A549 (cell line): ENCODE measurements at regions not wholly inside any gene's neighbourhood (a gene's known extent, or its start where the extent isn't known, plus 50 kb on each side); places are given as distances from the start of the nearest gene placed in this dataset.

Experiments
- ATAC-seq, 2 experiments: fragments of 200-7000 bp in 1 of 2; fragments of >200 bp in 1 of 2; cut with Nextera tagmentation in 1 of 2; cut with Tn5 transposase in 1 of 2; 3 replicates each; pipeline versions ENCODE4 v1.8.0 to v1.9.1; 2018 to 2020; ENCODE audit warnings: mild to moderate bottlenecking in 1 of 2, moderate library complexity in 1 of 2
- CTCF ChIA-PET: fragments of 300-600 bp; sonication (Branson Sonifier 250); formaldehyde crosslinking; extraction: SDS; loops from one replicate; lab custom pipeline; 2021; ENCODE audit warnings: antibody characterized with exemption, inconsistent platforms; lab: Yijun Ruan, JAX
- POLR2A ChIA-PET: fragments of 350-600 bp; formaldehyde crosslinking; extraction: SDS; loops from one replicate; lab custom pipeline; 2021; ENCODE audit warnings: antibody characterized with exemption, inconsistent platforms; lab: Yijun Ruan, JAX
- DNase-seq, 2 experiments: peaks; one replicate each; pipeline versions ENCODE4 v3.0.0 to v3.0.0-alpha.2; 2011 to 2016; ENCODE audit warnings: low read depth in 1 of 2, low spot score in 1 of 2
- FAIRE-seq: peaks from 2 replicates; lab custom pipeline; 2011; peaks lifted over from hg19 to GRCh38; lab: Jason Lieb, UNC
- H3K27ac ChIP-seq, 2 experiments: fragments of >200 bp; sonication (Bioruptor Twin); formaldehyde crosslinking; 3 replicates each; pipeline ENCODE4 v1.5.1; 2016 to 2017
- H3K4me1 ChIP-seq: fragments of >200 bp; sonication (Bioruptor Twin); formaldehyde crosslinking; 3 replicates; pipeline ENCODE4 v1.6.1; 2016
- H3K4me2 ChIP-seq: fragments of >200 bp; sonication (Bioruptor Twin); formaldehyde crosslinking; 3 replicates; pipeline ENCODE4 v1.6.1; 2016
- H3K4me3 ChIP-seq: fragments of >200 bp; sonication (Bioruptor Twin); formaldehyde crosslinking; 3 replicates; pipeline ENCODE4 v1.5.1; 2016
- H3K9me3 ChIP-seq: fragments of >200 bp; sonication (Bioruptor Twin); formaldehyde crosslinking; 3 replicates; pipeline ENCODE4 v1.6.1; 2016
- CEBPB ChIP-seq, 2 experiments: fragments of >200 bp in 1 of 2; sonication (Bioruptor Twin) in 1 of 2; formaldehyde crosslinking in 1 of 2; IDR thresholded peaks; 2 replicates each; pipeline ENCODE4 v1.6.1; 2012 to 2016
- CHD2 ChIP-seq: fragments of 150-350 bp; IDR thresholded peaks from 2 replicates; pipeline ENCODE4 v1.6.1; 2014; ENCODE audit warnings: low read length; ENCODE audit not compliant: partially characterized antibody
- CHD4 ChIP-seq: fragments of 200-600 bp; sonication (generic); IDR thresholded peaks from 2 replicates; pipeline ENCODE4 v1.6.1; 2016; ENCODE audit warnings: antibody characterized with exemption, mild to moderate bottlenecking, borderline replicate concordance
- CTCF ChIP-seq: fragments of >200 bp; sonication (Bioruptor Twin); formaldehyde crosslinking; IDR thresholded peaks from 3 replicates; pipeline ENCODE4 v1.5.1; 2016
- E2F6 ChIP-seq: IDR thresholded peaks from 2 replicates; pipeline ENCODE4 v1.6.1; 2012; ENCODE audit warnings: low read depth, borderline replicate concordance
- EHF ChIP-seq: fragments of 250-450 bp; sonication (Bioruptor Pico); IDR thresholded peaks from 2 replicates; pipeline ENCODE4 v1.5.0; 2020; ENCODE audit warnings: mild to moderate bottlenecking
- EHMT2 ChIP-seq: fragments of 200-600 bp; sonication (generic); IDR thresholded peaks from 2 replicates; pipeline ENCODE4 v1.6.1; 2016; ENCODE audit warnings: antibody characterized with exemption, low read depth, mild to moderate bottlenecking, moderate library complexity
- FOSB ChIP-seq: fragments of 250-450 bp; sonication (Bioruptor Pico); IDR thresholded peaks from 2 replicates; pipeline ENCODE4 v1.5.0; 2020; ENCODE audit warnings: mild to moderate bottlenecking, moderate library complexity
- HDAC2 ChIP-seq: fragments of 200-600 bp; sonication (generic); IDR thresholded peaks from 2 replicates; pipeline ENCODE4 v1.6.1; 2016
- HES2 ChIP-seq: fragments of >200 bp; sonication (Bioruptor Twin); formaldehyde crosslinking; IDR thresholded peaks from 2 replicates; pipeline ENCODE4 v1.6.1; 2016
- HOXA7 ChIP-seq: fragments of 250-450 bp; sonication (Bioruptor Pico); IDR thresholded peaks from 2 replicates; pipeline ENCODE4 v1.5.0; 2020; ENCODE audit warnings: mild to moderate bottlenecking, moderate library complexity
- KDM1A ChIP-seq: fragments of 200-600 bp; sonication (generic); IDR thresholded peaks from 2 replicates; pipeline ENCODE4 v1.6.1; 2016; ENCODE audit warnings: low read depth, mild to moderate bottlenecking
- KDM5A ChIP-seq: fragments of 200-600 bp; sonication (generic); IDR thresholded peaks from 2 replicates; pipeline ENCODE4 v1.6.1; 2016; ENCODE audit warnings: antibody characterized with exemption, mild to moderate bottlenecking
- MYC ChIP-seq: IDR thresholded peaks from 2 replicates; pipeline ENCODE4 v1.6.1; 2012; ENCODE audit warnings: mild to moderate bottlenecking, inconsistent platforms, low read length, improper control_type of control experiment, borderline replicate concordance
- NPAS2 ChIP-seq: fragments of 250-450 bp; sonication (Bioruptor Pico); IDR thresholded peaks from 2 replicates; pipeline ENCODE4 v1.8.0; 2022; ENCODE audit warnings: mild to moderate bottlenecking, moderate library complexity, borderline replicate concordance
- NR3C1 ChIP-seq: fragments of >200 bp; sonication (Bioruptor Twin); formaldehyde crosslinking; IDR thresholded peaks from 3 replicates; pipeline ENCODE4 v1.6.1; 2017
- PBX3 ChIP-seq: IDR thresholded peaks from 2 replicates; pipeline ENCODE4 v1.6.1; 2012
- PHF8 ChIP-seq: fragments of 200-600 bp; sonication (generic); IDR thresholded peaks from 2 replicates; pipeline ENCODE4 v1.6.1; 2016; ENCODE audit warnings: low read depth, mild to moderate bottlenecking, antibody characterized with exemption, moderate library complexity, borderline replicate concordance
- POLR2AphosphoS2 ChIP-seq: conservative IDR thresholded peaks from 2 replicates; pipeline ENCODE4 v1.6.1; 2012; ENCODE audit warnings: low read length, improper control_type of control experiment, inconsistent platforms
- RARB ChIP-seq: fragments of 250-450 bp; sonication (Bioruptor Pico); IDR thresholded peaks from 2 replicates; pipeline ENCODE4 v1.8.0; 2021; ENCODE audit warnings: mild to moderate bottlenecking, moderate library complexity
- RCOR1 ChIP-seq: fragments of 150-350 bp; IDR thresholded peaks from 2 replicates; pipeline ENCODE4 v1.6.1; 2014; ENCODE audit warnings: antibody characterized with exemption, low read length, low read depth
- SMC3 ChIP-seq: fragments of >200 bp; sonication (Bioruptor Twin); formaldehyde crosslinking; IDR thresholded peaks from 3 replicates; pipeline ENCODE4 v1.6.1; 2018; ENCODE audit warnings: inconsistent platforms
- ZSCAN20 ChIP-seq: fragments of 250-450 bp; sonication (Bioruptor Pico); IDR thresholded peaks from 2 replicates; pipeline ENCODE4 v1.8.0; 2022; ENCODE audit warnings: mild to moderate bottlenecking, moderate library complexity
- WGBS: methylation state at CpG from one replicate; pipeline ENCODE4 v1.1.6; 2017; ENCODE audit errors: missing lambda C conversion rate; 5-methylcytosine and 5-hydroxymethylcytosine counted together

GRCh38 chr15:70275461-70276138 is 177.9 kb upstream of the TLE3 start:
- FAIRE-seq = no peak
- POLR2A ChIA-PET = no interaction called here
- 90% methylated on average over 8 of the region's 8 CpGs for WGBS
- no peak overlapping the region for H3K4me2 ChIP-seq
- no peak overlapping the region for H3K4me3 ChIP-seq
- peaks cover 19% of the 10 kb centered on the region for H3K4me1 ChIP-seq
- TF ChIP-seq EHF (CRISPR knock-in tag) (no peak), HDAC2 (no peak), RCOR1 (no peak), HES2 (no peak), CHD4 (no peak), PBX3 (no peak), PHF8 (no peak), EHMT2 (no peak)
- TF ChIP-seq, all 56 proteins: peak for 0
- Histone ChIP-seq H3K27ac (peak overlapping the region in 1 of 2 experiments; percentile 13; a peak in 1 of 6 replicates), H3K9me3 (no peaks in the 10 kb centered on the region)
- DNase-seq (no peak), ATAC-seq (no peak)
- CTCF ChIA-PET = interaction anchor here (0.6 to 1.3 kb wide), 3 partner anchors 11 to 1292 kb away, joined by 3 to 7 read pairs (median 4); no protein-coding TSS in a partner anchor

GRCh38 chr15:70274908-70275307 is 177.2 kb upstream of the TLE3 start:
- WGBS = 67% methylated on average over 4 of the region's 4 CpGs

GRCh38 chr15:70274255-70274880 is 176.7 kb upstream of the TLE3 start:
- Histone ChIP-seq H3K27ac (peak overlapping the region in 1 of 2 experiments; percentile 63; a peak in 1 of 6 replicates), H3K4me3 (no peak overlapping the region), H3K9me3 (no peaks in the 10 kb centered on the region), H3K4me2 (no peak overlapping the region), H3K4me1 (peaks cover 31% of the 10 kb centered on the region)
- TF ChIP-seq SMC3 (no peak), CEBPB (IDR thresholded peaks at IDR 0.05) (no peak), KDM5A (no peak), CTCF (no peak), PBX3 (no peak), POLR2AphosphoS2 (no peak), RARB (CRISPR knock-in tag) (no peak), CHD2 (no peak), NR3C1 (no peak), EHMT2 (no peak), EHF (CRISPR knock-in tag) (no peak), ZSCAN20 (CRISPR knock-in tag) (no peak), RCOR1 (no peak), NPAS2 (no peak)
- 53% methylated on average over 3 of the region's 3 CpGs for WGBS
- no peak for ATAC-seq
- no peak for DNase-seq
- no peak for FAIRE-seq
- ChIA-PET POLR2A (no interaction called here), CTCF (interaction anchor here (0.5 to 1.8 kb wide), 4 partner anchors 14 to 406 kb away, joined by 3 to 5 read pairs (median 4); no protein-coding TSS in a partner anchor)

More at GRCh38 chr15:70274908-70275307, 177.2 kb upstream of the TLE3 start:
- no peak for ATAC-seq
- DNase-seq = no peak
- CTCF ChIA-PET = interaction anchor here (1.2 to 1.3 kb wide), 2 partner anchors 14 to 23 kb away, joined by 3 to 5 read pairs; no protein-coding TSS in a partner anchor
- Histone ChIP-seq H3K4me3 (no peak overlapping the region), H3K4me1 (peaks cover 26% of the 10 kb centered on the region), H3K9me3 (no peaks in the 10 kb centered on the region), H3K4me2 (no peak overlapping the region), H3K27ac (peak overlapping the region in 1 of 2 experiments; percentile 13; a peak in 1 of 6 replicates)
- no peak for FAIRE-seq
- TF ChIP-seq FOSB (CRISPR knock-in tag) = no peak
- TF ChIP-seq HOXA7 (CRISPR knock-in tag) = no peak
- TF ChIP-seq RARB (CRISPR knock-in tag) = no peak
- no peak for TF ChIP-seq EHMT2
- TF ChIP-seq KDM1A = no peak
- no peak for TF ChIP-seq CEBPB (IDR thresholded peaks at IDR 0.05)
- TF ChIP-seq MYC = no peak
- TF ChIP-seq E2F6 = no peak
- POLR2A ChIA-PET = no interaction called here
